ENCODE measurements at regions not wholly inside any gene's neighbourhood (a gene's known extent, or its start where the extent isn't known, plus 50 kb on each side); places are given as distances from the start of the nearest gene placed in this dataset.

GRCh38 chr7:32319012-32319382, 171.2 kb downstream of the LSM5 start:
- Mint-ChIP-seq H3K4me1 (ENCODE audit: low read depth, unreplicated experiment) (no peaks in the 10 kb centered on the region), H3K36me3 (ENCODE audit: insufficient read depth, unreplicated experiment) (no peaks in the 10 kb centered on the region), H3K4me3 (ENCODE audit: low read depth, unreplicated experiment) (peak overlapping the region; percentile 44), H3K9me3 (ENCODE audit: low read depth, unreplicated experiment) (no peaks in the 10 kb centered on the region), H3K27ac (ENCODE audit: unreplicated experiment) (no peak overlapping the region), H3K27me3 (ENCODE audit: unreplicated experiment) (peaks cover 99% of the 10 kb centered on the region)
- intact Hi-C loops (cut with micrococcal nuclease; ENCODE audit: unreplicated experiment) = no loop called here
- DNase-seq = no peak
- no TSS peak for BruUV-seq (replicated peaks)
- CTCF ChIA-PET = no interaction called here
- TF ChIP-seq CTCF (IDR thresholded peaks at IDR 0.05; ENCODE audit: unreplicated experiment) = no peak

- TF ChIP-seq CTCF (IDR thresholded peaks at IDR 0.05; ENCODE audit: unreplicated experiment) = no peak
- Mint-ChIP-seq H3K4me3 (ENCODE audit: low read depth, unreplicated experiment) (peak overlapping the region; percentile 44), H3K36me3 (ENCODE audit: insufficient read depth, unreplicated experiment) (no peaks in the 10 kb centered on the region), H3K27ac (ENCODE audit: unreplicated experiment) (no peak overlapping the region), H3K9me3 (ENCODE audit: low read depth, unreplicated experiment) (no peaks in the 10 kb centered on the region), H3K4me1 (ENCODE audit: low read depth, unreplicated experiment) (no peaks in the 10 kb centered on the region), H3K27me3 (ENCODE audit: unreplicated experiment) (peaks cover 95% of the 10 kb centered on the region)
- no TSS peak for BruUV-seq (replicated peaks)
- intact Hi-C loops (cut with micrococcal nuclease; ENCODE audit: unreplicated experiment) = no loop called here
- no peak for DNase-seq
- CTCF ChIA-PET = no interaction called here
These were observed 171.7 kb downstream of the LSM5 start for GRCh38 chr7:32318300-32319011.

GRCh38 chr7:32316839-32317238, 173.3 kb downstream of the LSM5 start:
- no peak for TF ChIP-seq CTCF (IDR thresholded peaks at IDR 0.05; ENCODE audit: unreplicated experiment)
- Mint-ChIP-seq H3K27ac (ENCODE audit: unreplicated experiment) (no peak overlapping the region), H3K4me1 (ENCODE audit: low read depth, unreplicated experiment) (no peaks in the 10 kb centered on the region), H3K9me3 (ENCODE audit: low read depth, unreplicated experiment) (no peaks in the 10 kb centered on the region), H3K36me3 (ENCODE audit: insufficient read depth, unreplicated experiment) (no peaks in the 10 kb centered on the region), H3K4me3 (ENCODE audit: low read depth, unreplicated experiment) (no peak overlapping the region), H3K27me3 (ENCODE audit: unreplicated experiment) (peaks cover 82% of the 10 kb centered on the region)
- DNase-seq = no peak
- CTCF ChIA-PET = no interaction called here
- BruUV-seq (replicated peaks) = no TSS peak
- intact Hi-C loops (cut with micrococcal nuclease; ENCODE audit: unreplicated experiment) = no loop called here

GRCh38 chr7:32314761-32315160, 175.4 kb downstream of the LSM5 start:
- Mint-ChIP-seq H3K27ac (ENCODE audit: unreplicated experiment) (no peak overlapping the region), H3K4me3 (ENCODE audit: low read depth, unreplicated experiment) (no peak overlapping the region), H3K4me1 (ENCODE audit: low read depth, unreplicated experiment) (no peaks in the 10 kb centered on the region), H3K36me3 (ENCODE audit: insufficient read depth, unreplicated experiment) (no peaks in the 10 kb centered on the region), H3K27me3 (ENCODE audit: unreplicated experiment) (peaks cover 82% of the 10 kb centered on the region), H3K9me3 (ENCODE audit: low read depth, unreplicated experiment) (no peaks in the 10 kb centered on the region)
- intact Hi-C loops (cut with micrococcal nuclease; ENCODE audit: unreplicated experiment) = no loop called here
- DNase-seq = no peak
- CTCF ChIA-PET = interaction anchor here (1.2 kb wide), 1 partner anchor 134 kb away, joined by 5 read pairs; no protein-coding TSS in a partner anchor
- no peak for TF ChIP-seq CTCF (IDR thresholded peaks at IDR 0.05; ENCODE audit: unreplicated experiment)
- BruUV-seq (replicated peaks) = no TSS peak
